ENCODE measurements at regions not wholly inside any gene's neighbourhood (a gene's known extent, or its start where the extent isn't known, plus 50 kb on each side); places are given as distances from the start of the nearest gene placed in this dataset.

DNA sequence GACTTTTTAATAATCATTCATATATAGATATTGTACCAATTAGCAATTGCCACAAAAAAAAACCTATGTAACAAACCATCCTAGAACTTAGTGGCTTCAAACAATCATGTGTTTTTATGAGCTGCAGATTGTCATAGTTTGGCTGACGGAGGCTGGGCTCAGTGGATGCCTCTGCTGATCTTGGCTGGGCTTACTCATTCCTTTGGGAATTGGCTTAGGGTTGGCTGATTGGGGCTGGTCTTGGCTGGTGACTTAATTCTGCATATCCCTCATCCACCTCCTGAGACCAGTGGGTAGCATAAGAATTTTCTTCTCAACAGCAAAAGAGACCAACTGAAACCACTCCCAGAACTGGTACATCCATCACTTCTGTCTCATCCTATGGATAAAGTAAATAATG, 57.9 kb upstream of the PHF21B start:
- TF ChIP-seq, protein P1, sequence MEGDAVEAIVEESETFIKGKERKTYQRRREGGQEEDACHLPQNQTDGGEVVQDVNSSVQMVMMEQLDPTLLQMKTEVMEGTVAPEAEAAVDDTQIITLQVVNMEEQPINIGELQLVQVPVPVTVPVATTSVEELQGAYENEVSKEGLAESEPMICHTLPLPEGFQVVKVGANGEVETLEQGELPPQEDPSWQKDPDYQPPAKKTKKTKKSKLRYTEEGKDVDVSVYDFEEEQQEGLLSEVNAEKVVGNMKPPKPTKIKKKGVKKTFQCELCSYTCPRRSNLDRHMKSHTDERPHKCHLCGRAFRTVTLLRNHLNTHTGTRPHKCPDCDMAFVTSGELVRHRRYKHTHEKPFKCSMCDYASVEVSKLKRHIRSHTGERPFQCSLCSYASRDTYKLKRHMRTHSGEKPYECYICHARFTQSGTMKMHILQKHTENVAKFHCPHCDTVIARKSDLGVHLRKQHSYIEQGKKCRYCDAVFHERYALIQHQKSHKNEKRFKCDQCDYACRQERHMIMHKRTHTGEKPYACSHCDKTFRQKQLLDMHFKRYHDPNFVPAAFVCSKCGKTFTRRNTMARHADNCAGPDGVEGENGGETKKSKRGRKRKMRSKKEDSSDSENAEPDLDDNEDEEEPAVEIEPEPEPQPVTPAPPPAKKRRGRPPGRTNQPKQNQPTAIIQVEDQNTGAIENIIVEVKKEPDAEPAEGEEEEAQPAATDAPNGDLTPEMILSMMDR (conservative IDR thresholded peaks at IDR 0.05; ENCODE audit: low read depth, low read length): no peak
- no peak for TF ChIP-seq EZH2 (IDR thresholded peaks at IDR 0.05; ENCODE audit: low read length, unreplicated experiment)

Data from PC-3 (cell line).